HG02763 (cell line): ENCODE measurements at regions not wholly inside any gene's neighbourhood (a gene's known extent, or its start where the extent isn't known, plus 50 kb on each side); places are given as distances from the start of the nearest gene placed in this dataset.

ENCODE experiments used
- ATAC-seq: cut with Tn5 transposase; IDR thresholded peaks from one replicate; pipeline ENCODE4 v1.9.1; 2021; ENCODE audit warnings: mild to moderate bottlenecking, moderate library complexity; ENCODE audit not compliant: unreplicated experiment

- no peak for ATAC-seq
These were observed 621.0 kb downstream of the CCER1 start for GRCh38 chr12:90333939-90334338.

GRCh38 chr12:90333424-90333823 is 621.6 kb downstream of the CCER1 start:
- no peak for ATAC-seq

- ATAC-seq, result no peak
These were observed 623.2 kb downstream of the CCER1 start for GRCh38 chr12:90331821-90332220.

GRCh38 chr12:90331262-90331661 is 622.6 kb upstream of the ATP2B1 start:
- no peak for ATAC-seq

- ATAC-seq, result no peak
These were observed 619.4 kb upstream of the ATP2B1 start for GRCh38 chr12:90327793-90328743.

- ATAC-seq, result no peak
These were observed 614.6 kb upstream of the ATP2B1 start for GRCh38 chr12:90323217-90323616.

GRCh38 chr12:90322006-90322405 is 613.4 kb upstream of the ATP2B1 start:
- ATAC-seq, result no peak

GRCh38 chr12:90321369-90321768 is 612.7 kb upstream of the ATP2B1 start:
- no peak for ATAC-seq

- ATAC-seq, result no peak
These were observed 602.9 kb upstream of the ATP2B1 start for GRCh38 chr12:90311561-90311960.

GRCh38 chr12:90305379-90305778 is 596.7 kb upstream of the ATP2B1 start:
- no peak for ATAC-seq

- ATAC-seq, result no peak
These were observed 595.6 kb upstream of the ATP2B1 start for GRCh38 chr12:90304231-90304630.

- ATAC-seq, result no peak
These were observed 595.1 kb upstream of the ATP2B1 start for GRCh38 chr12:90303771-90304170.

GRCh38 chr12:90301561-90302133 is 593.0 kb upstream of the ATP2B1 start:
- no peak for ATAC-seq

- ATAC-seq, result no peak
These were observed 592.5 kb upstream of the ATP2B1 start for GRCh38 chr12:90301095-90301494.

GRCh38 chr12:90299666-90300065 is 591.0 kb upstream of the ATP2B1 start:
- no peak for ATAC-seq

GRCh38 chr12:90299121-90299520 is 590.5 kb upstream of the ATP2B1 start:
- peak; percentile 96 for ATAC-seq

- no peak for ATAC-seq
These were observed 589.8 kb upstream of the ATP2B1 start for GRCh38 chr12:90298289-90298948.

GRCh38 chr12:90295858-90296257 is 587.2 kb upstream of the ATP2B1 start:
- no peak for ATAC-seq

GRCh38 chr12:90292183-90292582 is 583.5 kb upstream of the ATP2B1 start:
- no peak for ATAC-seq

GRCh38 chr12:90290980-90291975 is 582.6 kb upstream of the ATP2B1 start:
- no peak for ATAC-seq

GRCh38 chr12:90287585-90287984 is 578.9 kb upstream of the ATP2B1 start:
- no peak for ATAC-seq
